ENCODE measurements at regions not wholly inside any gene's neighbourhood (a gene's known extent, or its start where the extent isn't known, plus 50 kb on each side); places are given as distances from the start of the nearest gene placed in this dataset.
"Not testable (repeated sequence)": the region's sequence is repeated elsewhere in the genome, so short reads cannot be mapped to it uniquely, and the experiment has no call there.

DNA sequence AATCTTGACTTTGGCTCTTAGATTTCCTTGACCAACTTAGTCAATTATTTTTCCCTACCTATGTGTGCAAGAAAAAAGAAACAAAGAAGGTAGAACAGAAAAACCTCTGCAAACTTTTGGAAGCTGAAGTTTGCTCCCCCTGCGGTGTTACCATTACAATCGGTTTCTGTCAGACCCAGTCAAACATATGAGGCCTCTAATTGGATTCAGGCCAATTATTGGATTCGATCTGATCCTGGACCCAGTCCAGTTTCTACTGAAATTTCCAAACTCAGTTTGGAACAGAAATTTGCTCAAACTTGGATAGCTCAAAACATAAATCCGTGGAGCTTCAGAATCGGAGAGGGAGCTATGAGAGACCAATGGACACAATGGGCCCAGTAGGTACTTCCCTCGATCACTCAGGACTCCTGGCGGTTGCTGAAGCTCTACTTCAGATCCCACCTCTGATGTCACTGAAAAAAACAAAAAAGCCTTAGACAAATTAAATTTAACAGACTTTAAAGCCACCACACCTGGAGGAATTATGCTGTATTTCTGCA lies 523.9 kb downstream of the DMRTA1 start:
- H3K27ac ChIP-seq, result no peak overlapping the region
- no peak for TF ChIP-seq ZFX (IDR thresholded peaks at IDR 0.05; ENCODE audit: borderline replicate concordance)
- TF ChIP-seq, protein P1, sequence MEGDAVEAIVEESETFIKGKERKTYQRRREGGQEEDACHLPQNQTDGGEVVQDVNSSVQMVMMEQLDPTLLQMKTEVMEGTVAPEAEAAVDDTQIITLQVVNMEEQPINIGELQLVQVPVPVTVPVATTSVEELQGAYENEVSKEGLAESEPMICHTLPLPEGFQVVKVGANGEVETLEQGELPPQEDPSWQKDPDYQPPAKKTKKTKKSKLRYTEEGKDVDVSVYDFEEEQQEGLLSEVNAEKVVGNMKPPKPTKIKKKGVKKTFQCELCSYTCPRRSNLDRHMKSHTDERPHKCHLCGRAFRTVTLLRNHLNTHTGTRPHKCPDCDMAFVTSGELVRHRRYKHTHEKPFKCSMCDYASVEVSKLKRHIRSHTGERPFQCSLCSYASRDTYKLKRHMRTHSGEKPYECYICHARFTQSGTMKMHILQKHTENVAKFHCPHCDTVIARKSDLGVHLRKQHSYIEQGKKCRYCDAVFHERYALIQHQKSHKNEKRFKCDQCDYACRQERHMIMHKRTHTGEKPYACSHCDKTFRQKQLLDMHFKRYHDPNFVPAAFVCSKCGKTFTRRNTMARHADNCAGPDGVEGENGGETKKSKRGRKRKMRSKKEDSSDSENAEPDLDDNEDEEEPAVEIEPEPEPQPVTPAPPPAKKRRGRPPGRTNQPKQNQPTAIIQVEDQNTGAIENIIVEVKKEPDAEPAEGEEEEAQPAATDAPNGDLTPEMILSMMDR (IDR thresholded peaks at IDR 0.05), result no peak

DNA sequence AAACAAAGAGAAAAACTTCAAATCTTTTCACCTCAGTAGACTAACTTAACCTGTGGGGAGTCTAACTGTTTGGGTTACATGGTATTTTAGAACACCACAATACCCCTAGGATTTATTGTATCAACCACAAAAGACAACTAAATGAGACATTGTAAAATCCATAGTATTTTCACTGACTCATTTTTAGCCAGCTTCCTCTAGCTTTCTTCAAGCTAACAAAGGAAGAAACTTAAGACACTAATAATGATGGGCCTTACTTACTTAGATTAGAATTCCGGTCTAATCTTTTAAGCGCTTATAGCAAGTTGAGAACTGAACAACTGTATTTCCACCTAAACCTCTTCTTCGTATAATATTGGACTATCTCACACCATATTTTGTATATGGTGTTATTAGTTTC lies 529.3 kb downstream of the DMRTA1 start:
- TF ChIP-seq, protein P1 (IDR thresholded peaks at IDR 0.05), result no peak
- H3K27ac ChIP-seq, result no peak overlapping the region

GRCh38 chr9:22976454-22976853 lies 529.8 kb downstream of the DMRTA1 start:
- H3K27ac ChIP-seq, result no peak overlapping the region
- TF ChIP-seq, protein P1 (IDR thresholded peaks at IDR 0.05), result no peak
- no peak for TF ChIP-seq ZFX (IDR thresholded peaks at IDR 0.05; ENCODE audit: borderline replicate concordance)

GRCh38 chr9:22980429-22980828 lies 533.8 kb downstream of the DMRTA1 start:
- H3K27ac ChIP-seq, result not testable (repeated sequence)

- no peak for TF ChIP-seq ZFX (IDR thresholded peaks at IDR 0.05; ENCODE audit: borderline replicate concordance)
- TF ChIP-seq, protein P1 (IDR thresholded peaks at IDR 0.05), result peak; percentile 18; the same call in 1 of the 2 replicates
- no peak overlapping the region for H3K27ac ChIP-seq
Measured at GRCh38 chr9:22986556-22986955, 539.9 kb downstream of the DMRTA1 start.

DNA sequence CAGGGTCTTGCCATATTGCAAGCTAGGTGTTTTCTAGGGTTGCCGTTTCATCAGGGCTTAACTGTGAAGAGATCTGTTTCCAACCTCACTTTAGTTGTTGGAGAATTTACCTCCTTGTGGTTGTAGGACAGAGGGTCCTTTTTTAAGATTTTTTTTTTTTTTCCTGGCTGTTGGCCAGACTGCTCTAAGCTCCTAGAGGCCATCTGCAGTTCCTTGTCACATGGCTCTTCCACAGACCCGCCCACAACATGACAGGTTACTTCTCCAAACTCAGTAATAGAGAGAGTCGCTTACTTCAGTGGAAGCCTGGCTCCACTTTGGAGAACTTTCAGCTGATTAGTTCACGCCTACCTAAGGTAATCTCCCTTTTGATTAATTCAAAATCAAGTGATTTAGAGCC lies 543.7 kb downstream of the DMRTA1 start:
- H3K27ac ChIP-seq, result no peak overlapping the region
- TF ChIP-seq, protein P1 (IDR thresholded peaks at IDR 0.05), result no peak
- TF ChIP-seq ZFX (IDR thresholded peaks at IDR 0.05; ENCODE audit: borderline replicate concordance), result no peak

DNA sequence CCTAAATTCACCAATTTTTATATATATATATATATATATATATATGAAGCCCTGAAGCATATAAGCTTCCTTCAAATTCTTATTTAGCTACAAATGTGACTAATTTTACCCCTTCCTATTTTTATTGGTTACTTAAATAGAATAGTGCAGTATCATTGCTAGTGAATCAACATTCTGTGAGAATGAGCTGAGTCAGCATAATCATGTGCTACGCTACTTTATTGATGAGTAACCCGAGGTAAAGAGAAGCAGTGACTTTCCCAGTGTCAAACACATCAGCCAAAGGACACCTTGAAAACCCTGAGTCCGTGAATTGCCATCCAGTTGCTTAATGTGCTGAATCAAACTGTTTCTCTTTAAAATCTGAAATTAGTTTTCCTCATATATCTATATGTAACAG lies 546.2 kb downstream of the DMRTA1 start:
- no peak overlapping the region for H3K27ac ChIP-seq
- TF ChIP-seq, protein P1 (IDR thresholded peaks at IDR 0.05), result no peak
- no peak for TF ChIP-seq ZFX (IDR thresholded peaks at IDR 0.05; ENCODE audit: borderline replicate concordance)

DNA sequence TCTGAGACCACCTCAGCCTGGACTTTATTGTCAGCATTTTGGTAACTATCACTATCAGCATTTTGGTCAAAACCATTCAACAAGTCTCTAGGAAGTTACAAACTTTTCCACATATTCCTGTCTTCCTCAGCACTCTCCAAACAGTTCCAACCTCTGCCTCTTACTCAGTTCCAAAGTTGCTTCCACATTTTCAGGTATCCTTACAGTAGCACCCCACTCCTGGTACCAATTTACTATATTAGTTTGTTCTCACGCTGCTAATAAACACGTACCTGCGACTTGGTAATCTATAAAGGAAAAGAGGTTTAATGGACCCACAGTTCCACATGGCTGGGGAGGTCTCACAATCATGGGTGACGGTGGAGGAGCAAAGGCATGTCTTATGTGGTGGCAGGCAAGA lies 551.3 kb downstream of the DMRTA1 start:
- TF ChIP-seq ZFX (IDR thresholded peaks at IDR 0.05; ENCODE audit: borderline replicate concordance), result no peak
- TF ChIP-seq, protein P1 (IDR thresholded peaks at IDR 0.05), result no peak
- no peak overlapping the region for H3K27ac ChIP-seq
